ENCODE measurements at regions not wholly inside any gene's neighbourhood (a gene's known extent, or its start where the extent isn't known, plus 50 kb on each side); places are given as distances from the start of the nearest gene placed in this dataset.

DNA sequence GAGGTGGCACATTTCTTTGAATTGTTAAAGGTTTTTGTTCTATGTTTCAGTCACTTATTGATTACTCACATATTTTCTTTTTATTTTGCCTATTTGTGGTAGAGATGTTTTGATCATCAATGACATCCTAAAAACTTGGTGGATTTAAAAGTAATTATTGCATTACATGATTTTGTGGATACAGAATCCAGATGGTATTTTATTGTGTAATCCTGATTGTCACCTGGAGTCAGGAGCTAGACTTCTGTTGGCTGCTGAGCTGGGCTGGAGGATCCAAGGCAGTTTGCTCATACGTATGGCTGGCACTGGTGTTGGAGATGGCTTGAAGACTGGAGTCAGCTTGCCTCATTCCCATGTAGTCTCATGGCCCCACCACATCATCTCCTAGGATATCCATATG, 1009.6 kb upstream of the PCDH7 start:
- intact Hi-C loops (cut with DNase I): no loop called here
- Histone ChIP-seq H3K4me1 (no peaks in the 10 kb centered on the region), H3K27me3 (no peaks in the 10 kb centered on the region), H3K36me3 (no peaks in the 10 kb centered on the region), H3K9me3 (peaks cover 0 to 2% (median 0%) of the 10 kb centered on the region in 4 donors), H3K27ac (no peak overlapping the region), H3K4me3 (no peak overlapping the region)
- 84 to 98% methylated on average over 1 of the region's 1 CpG for WGBS, 2 donors
- DNase-seq: no peak
- TF ChIP-seq EP300 (IDR thresholded peaks at IDR 0.05) (no peak), POLR2AphosphoS5 (IDR thresholded peaks at IDR 0.05) (no peak), POLR2A (IDR thresholded peaks at IDR 0.05) (no peak)
- TF ChIP-seq, protein P1, sequence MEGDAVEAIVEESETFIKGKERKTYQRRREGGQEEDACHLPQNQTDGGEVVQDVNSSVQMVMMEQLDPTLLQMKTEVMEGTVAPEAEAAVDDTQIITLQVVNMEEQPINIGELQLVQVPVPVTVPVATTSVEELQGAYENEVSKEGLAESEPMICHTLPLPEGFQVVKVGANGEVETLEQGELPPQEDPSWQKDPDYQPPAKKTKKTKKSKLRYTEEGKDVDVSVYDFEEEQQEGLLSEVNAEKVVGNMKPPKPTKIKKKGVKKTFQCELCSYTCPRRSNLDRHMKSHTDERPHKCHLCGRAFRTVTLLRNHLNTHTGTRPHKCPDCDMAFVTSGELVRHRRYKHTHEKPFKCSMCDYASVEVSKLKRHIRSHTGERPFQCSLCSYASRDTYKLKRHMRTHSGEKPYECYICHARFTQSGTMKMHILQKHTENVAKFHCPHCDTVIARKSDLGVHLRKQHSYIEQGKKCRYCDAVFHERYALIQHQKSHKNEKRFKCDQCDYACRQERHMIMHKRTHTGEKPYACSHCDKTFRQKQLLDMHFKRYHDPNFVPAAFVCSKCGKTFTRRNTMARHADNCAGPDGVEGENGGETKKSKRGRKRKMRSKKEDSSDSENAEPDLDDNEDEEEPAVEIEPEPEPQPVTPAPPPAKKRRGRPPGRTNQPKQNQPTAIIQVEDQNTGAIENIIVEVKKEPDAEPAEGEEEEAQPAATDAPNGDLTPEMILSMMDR (IDR thresholded peaks at IDR 0.05): no peak

DNA sequence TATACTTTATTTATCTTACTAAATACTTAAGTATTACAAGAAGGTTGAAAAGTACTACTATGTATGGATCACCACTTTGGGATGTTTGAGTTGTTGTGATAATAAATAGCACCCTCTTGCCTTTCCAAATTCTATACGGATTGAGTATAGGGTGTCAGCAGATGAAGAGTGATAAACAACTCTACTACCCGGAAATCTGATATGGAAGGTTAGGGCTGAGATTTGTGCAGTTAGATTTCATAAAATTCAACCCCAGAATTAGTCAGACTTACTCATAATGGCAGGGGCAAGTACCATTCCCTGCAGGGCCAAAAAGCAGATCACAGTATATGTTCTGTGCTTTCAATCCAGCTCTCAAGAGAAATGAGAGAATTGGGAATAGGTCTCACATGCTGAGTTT, 1008.9 kb upstream of the PCDH7 start:
- DNase-seq: no peak
- no peaks in the 10 kb centered on the region for H3K36me3 ChIP-seq
- H3K27me3 ChIP-seq: no peaks in the 10 kb centered on the region
- TF ChIP-seq EP300 (IDR thresholded peaks at IDR 0.05) (no peak), POLR2A (IDR thresholded peaks at IDR 0.05) (no peak), POLR2AphosphoS5 (IDR thresholded peaks at IDR 0.05) (no peak)
- TF ChIP-seq, protein P1 (IDR thresholded peaks at IDR 0.05): no peak
- H3K27ac ChIP-seq: no peak overlapping the region
- intact Hi-C loops (cut with DNase I): no loop called here
- H3K4me1 ChIP-seq: no peaks in the 10 kb centered on the region
- H3K9me3 ChIP-seq: peaks cover 0 to 2% (median 0%) of the 10 kb centered on the region in 4 donors
- WGBS, 2 donors: 76 to 78% methylated on average over 2 of the region's 2 CpGs
- no peak overlapping the region for H3K4me3 ChIP-seq

DNA sequence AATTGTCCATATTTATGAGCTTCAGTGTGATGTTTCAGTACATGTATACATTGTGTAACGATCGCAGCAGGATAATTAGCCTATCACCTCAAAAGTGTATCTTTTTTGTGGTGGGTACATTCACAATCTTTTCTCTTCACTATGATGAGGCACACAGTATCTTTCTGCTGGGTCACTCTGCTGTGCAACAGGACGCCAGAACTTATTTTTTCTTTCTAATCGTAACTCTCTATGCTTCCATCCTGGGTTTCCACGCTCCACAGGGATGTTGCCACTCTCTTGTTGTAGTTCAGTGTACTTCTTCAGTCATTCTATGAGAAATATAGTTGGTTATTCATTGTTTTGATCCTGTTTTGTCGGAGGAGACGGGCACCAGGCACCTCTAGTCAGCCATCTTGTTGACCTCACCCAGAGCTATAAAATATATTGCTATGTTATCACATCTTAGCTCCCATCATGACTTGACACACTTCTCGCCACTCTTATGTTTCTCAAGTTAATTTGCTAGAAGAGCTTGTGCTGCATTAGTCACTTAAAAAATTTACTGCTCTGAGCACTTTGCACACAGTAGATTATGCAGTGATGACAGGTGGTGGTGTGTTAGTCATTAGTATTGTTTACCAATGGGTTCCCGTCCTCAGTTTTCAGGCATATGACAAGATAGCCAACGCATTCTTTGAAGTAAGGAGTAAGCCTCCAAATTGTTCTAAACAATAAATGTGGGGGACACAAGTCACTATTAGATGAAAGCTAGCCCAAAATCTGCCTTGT, 1002.7 kb upstream of the PCDH7 start:
- no peaks in the 10 kb centered on the region for H3K36me3 ChIP-seq
- H3K9me3 ChIP-seq: no peaks in the 10 kb centered on the region
- no peaks in the 10 kb centered on the region for H3K27me3 ChIP-seq
- no peak for TF ChIP-seq EP300 (IDR thresholded peaks at IDR 0.05)
- TF ChIP-seq POLR2AphosphoS5 (IDR thresholded peaks at IDR 0.05): no peak
- TF ChIP-seq POLR2A (IDR thresholded peaks at IDR 0.05): no peak
- no peak for DNase-seq
- intact Hi-C loops (cut with DNase I): no loop called here
- whole genome bisulfite sequencing, 2 donors: 85 to 91% methylated on average over 10 of the region's 10 CpGs
- no peak overlapping the region for H3K27ac ChIP-seq
- H3K4me3 ChIP-seq: no peak overlapping the region
- H3K4me1 ChIP-seq: no peaks in the 10 kb centered on the region

DNA sequence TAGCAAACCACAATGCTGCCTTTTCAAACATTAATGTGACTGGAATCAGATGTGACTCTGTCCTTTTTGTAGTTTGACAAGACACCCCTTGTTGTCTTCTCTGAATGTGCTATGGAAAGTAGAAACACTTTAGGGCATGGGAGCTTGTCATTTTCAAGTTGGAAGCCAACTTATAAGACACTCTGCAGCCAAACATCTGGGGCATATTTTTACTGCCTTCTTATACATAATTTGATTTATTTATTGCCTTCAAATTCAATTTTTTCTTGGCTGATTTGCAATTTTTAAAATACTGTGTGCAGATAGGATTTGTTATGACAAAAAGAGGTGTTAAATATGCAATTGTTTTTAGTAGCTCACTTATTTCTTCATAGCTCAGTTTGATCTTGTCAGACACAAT, 1002.0 kb upstream of the PCDH7 start:
- no peaks in the 10 kb centered on the region for H3K36me3 ChIP-seq
- H3K4me3 ChIP-seq: no peak overlapping the region
- no peaks in the 10 kb centered on the region for H3K27me3 ChIP-seq
- no peak for DNase-seq
- no peak overlapping the region for H3K27ac ChIP-seq
- no peak for TF ChIP-seq POLR2A (IDR thresholded peaks at IDR 0.05)
- TF ChIP-seq, protein P1 (IDR thresholded peaks at IDR 0.05): no peak
- no peak for TF ChIP-seq EP300 (IDR thresholded peaks at IDR 0.05)
- TF ChIP-seq POLR2AphosphoS5 (IDR thresholded peaks at IDR 0.05): no peak
- H3K4me1 ChIP-seq: no peaks in the 10 kb centered on the region
- H3K9me3 ChIP-seq: no peaks in the 10 kb centered on the region
- intact Hi-C loops (cut with DNase I): no loop called here

DNA sequence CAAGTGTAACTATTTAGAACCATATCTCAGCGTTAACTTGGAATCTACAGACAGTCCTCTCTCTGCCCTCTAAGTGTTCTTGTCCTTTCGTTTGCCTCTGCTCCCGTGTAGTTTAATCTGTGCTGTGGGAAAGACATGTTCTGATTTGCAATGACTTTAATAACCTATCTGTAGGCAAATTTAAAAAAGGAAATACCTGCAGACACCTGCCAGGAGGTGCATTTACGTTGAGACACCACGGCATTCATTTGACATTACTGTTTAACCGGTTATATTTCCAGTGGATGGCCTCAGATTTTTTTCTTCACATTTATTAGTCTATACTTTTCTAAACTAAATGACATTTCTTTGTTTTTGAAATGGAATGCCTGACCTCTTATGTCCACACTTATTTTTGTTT, 997.9 kb upstream of the PCDH7 start:
- no peaks in the 10 kb centered on the region for H3K9me3 ChIP-seq
- no peaks in the 10 kb centered on the region for H3K27me3 ChIP-seq
- intact Hi-C loops (cut with DNase I): no loop called here
- H3K36me3 ChIP-seq: no peaks in the 10 kb centered on the region
- no peak overlapping the region for H3K27ac ChIP-seq
- TF ChIP-seq POLR2A (IDR thresholded peaks at IDR 0.05): no peak
- TF ChIP-seq EP300 (IDR thresholded peaks at IDR 0.05): no peak
- TF ChIP-seq POLR2AphosphoS5 (IDR thresholded peaks at IDR 0.05): no peak
- TF ChIP-seq, protein P1 (IDR thresholded peaks at IDR 0.05): no peak
- no peak for DNase-seq
- 87 to 92% methylated on average over 6 of the region's 6 CpGs for WGBS, 2 donors
- no peaks in the 10 kb centered on the region for H3K4me1 ChIP-seq
- no peak overlapping the region for H3K4me3 ChIP-seq
